Middle frontal gyrus (tissue), 1 donor: ENCODE measurements at regions not wholly inside any gene's neighbourhood (a gene's known extent, or its start where the extent isn't known, plus 50 kb on each side); places are given as distances from the start of the nearest gene placed in this dataset.
"Not testable (repeated sequence)": the region's sequence is repeated elsewhere in the genome, so short reads cannot be mapped to it uniquely, and the experiment has no call there.

Experiments
- DNase-seq: peaks from one replicate; pipeline ENCODE4 v3.0.0-alpha.2; 2015; ENCODE audit warnings: low spot score; ENCODE audit errors: extremely low spot score

GRCh38 chr12:92404259-92404894, 258.7 kb upstream of the BTG1 start:
- no peak for DNase-seq

GRCh38 chr12:92403210-92404175, 257.8 kb upstream of the BTG1 start:
- no peak for DNase-seq

- DNase-seq = no peak
Observed at GRCh38 chr12:92402415-92402814, 256.8 kb upstream of the BTG1 start.

DNA sequence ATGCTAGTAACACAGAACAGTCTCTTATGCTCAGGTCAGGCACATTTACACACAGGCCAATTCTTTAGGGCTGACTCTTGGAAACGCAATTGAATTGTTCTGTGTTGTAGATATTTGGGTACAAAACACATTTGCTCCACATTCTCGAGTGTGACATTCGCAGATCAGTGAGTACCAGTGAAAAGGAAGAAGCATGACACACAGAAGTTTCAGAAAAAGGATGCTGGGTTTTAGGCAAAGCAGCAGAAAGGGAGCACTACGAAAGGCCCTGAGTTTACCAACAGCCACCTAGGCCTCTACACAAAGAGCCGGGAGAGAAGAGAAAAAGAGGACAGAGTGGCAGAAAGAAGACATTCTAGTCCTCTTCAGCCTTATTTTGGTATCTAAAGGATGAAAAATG, 254.4 kb upstream of the BTG1 start:
- DNase-seq = no peak

DNA sequence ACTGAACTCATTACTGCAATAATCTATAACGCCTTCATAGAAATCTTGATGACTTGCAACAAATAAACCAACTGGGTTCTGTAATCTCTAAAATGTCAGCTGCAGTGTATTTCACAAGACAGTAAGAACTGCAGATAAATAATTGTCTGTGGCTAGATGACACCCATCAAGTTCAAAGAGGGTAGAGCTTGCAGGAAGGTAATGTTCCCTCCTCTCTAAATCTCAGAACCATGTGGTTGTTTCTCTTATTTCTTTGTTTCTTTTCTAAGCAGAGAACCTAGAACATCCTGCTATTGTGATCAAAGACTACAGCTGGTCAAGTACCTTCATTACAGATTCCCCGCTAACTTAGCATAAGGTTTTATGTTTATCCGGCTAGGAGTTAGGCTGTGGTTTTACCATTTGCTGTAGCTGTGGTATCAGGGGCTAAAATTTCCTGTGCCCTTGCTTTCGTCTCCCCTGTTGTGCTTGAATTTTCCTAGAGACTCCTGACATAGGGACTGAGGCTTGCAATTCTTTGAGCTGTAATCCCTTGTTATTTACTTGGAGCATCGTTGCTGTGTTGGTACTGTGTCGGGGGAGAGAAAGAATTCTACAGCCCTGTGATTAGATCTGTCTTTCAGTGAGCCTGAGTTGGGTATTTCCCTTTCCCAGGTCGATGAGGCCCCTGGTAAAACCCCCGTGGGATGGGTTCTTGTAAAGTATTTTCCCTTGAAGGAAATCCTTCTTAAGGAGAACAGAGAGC, 253.1 kb upstream of the BTG1 start:
- DNase-seq = no peak

DNA sequence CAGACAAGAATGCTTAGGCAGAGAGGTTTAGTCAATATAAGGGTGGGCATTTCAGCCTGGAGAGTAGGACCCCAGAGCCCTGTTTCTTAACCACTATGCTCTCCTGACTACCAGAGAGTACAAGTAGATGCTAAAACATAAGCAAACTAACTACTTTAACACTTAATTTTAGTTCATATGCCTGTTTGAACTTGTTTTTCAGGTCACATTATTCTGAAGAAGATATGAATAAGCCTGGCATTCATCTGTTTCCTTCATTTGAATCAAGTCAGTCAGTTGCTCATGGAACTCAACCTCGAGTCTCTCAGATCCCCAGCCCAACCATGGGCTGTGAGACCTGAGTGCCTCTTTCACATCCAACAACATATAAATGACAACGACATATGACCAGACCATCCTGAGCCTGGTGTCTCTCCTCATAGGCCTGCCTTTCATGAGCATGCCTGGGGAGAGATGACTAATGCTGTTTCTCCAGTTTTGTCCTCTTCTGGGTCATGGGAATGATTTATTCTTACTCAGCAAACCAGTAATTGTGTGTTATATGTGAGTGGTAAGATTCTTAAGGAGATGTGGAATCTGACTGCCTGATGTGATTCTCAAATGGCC, 251.1 kb upstream of the BTG1 start:
- DNase-seq = no peak

DNA sequence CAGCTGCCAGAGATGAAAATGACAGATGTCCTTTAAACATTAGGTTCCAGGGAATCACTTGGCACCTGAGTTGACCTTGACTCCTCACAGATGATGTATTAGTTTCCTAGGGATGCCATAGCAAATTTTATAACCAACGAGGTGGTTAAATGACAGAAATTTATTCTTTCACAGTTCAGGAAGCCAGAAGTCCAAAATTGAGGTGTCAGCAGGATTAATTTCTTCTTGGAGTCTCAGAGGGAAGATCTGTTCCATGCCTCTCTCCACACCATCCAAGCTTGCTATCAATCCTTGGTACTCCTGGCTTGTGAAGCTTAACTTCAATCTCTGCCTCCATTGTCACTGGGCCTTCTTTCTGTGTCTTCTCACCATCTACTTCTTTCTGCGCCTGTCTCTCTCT, 249.7 kb upstream of the BTG1 start:
- no peak for DNase-seq

DNA sequence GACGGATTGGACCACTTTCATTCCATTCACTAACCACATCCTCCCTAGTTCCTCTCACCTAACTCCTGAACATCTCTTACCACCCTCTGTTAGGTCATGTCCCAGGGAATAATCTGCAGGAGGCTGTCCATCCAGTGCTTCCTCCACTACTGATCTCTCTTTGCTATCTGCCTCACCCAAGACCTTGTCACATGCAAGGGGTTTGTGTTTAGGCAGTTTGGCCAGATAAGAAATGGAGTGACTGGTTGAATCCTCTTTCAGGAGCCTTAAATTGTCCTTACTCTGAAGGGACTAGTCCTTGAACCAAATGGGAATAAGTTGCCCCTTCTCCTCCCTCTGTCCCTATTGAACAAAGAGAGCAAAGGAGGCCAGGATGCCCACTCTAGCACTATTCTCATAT, 249.2 kb upstream of the BTG1 start:
- DNase-seq = no peak

DNA sequence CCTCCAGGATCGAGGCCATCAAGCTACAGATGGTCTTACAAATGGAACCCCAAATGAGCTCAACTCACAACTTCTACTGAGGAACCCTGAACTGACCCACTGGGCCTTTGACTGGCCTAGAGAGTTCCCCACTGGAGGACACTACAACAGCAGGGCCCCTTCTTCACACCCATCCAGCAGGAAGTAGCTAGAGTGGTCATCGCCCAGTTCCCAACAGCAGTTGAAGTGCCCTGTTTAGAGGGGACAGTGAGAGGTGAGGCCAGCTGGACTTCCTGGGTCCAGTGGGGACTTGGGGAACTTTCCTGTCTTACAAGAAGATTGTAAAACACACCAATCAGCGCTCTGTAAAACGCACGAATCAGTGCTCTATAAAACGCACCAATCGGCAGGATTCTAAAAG, 247.9 kb upstream of the BTG1 start:
- DNase-seq = no peak

DNA sequence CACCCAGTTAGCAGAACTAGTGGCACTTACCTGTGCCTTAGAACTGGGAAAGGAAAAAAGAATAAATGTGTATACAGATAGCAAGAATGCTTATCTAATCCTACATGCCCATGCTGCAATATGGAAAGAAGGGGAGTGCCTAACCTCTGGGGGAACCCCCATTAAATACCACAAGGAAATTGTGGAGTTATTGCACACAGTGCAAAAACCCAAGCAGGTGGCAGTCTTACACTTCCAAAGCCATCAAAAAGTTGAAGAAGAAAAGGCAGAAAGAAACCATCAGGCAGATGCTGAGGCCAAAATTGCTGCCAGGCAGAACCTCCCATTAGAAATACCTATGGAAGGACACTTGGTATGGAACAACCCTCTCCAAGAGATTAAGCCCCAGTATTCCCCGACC, 246.1 kb upstream of the BTG1 start:
- not testable (repeated sequence) for DNase-seq

DNA sequence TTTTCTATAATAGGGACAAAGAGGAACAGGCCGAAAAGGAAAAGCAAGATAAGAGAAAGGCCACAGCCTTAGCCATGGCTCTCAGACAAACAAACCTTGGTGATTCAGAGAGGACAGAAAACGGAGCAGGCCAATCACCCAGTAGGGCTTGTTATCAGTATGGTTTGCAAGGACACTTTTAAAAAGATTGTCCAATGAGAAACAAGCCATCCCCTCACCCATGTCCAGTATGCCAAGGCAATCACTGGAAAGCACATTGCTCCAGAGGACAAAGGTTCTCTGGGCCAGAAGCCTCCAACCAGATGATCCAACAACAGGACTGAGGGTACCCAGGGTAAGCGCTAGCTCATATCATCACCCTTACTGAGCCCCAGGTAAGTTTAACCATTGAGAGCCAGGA, 243.8 kb upstream of the BTG1 start:
- DNase-seq = no peak

DNA sequence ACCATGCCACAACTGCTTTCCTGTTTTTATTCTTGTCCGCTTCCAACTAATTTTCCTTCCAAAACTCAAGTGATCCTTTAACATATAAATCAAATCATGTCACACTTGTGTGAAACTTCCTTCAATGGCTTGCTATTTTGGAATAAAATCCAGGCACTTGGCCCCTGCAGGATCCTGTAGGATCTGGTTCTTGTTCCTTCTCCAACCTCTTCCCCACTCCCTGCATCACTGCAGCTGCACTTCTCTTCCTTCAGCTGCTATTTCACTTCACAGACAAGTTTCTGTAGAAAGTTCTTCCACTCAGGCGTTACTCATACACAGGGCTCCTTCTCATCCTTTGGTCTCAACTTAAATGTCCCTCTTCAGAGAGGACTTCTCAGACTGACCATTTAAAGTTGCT, 239.7 kb upstream of the BTG1 start:
- no peak for DNase-seq

DNA sequence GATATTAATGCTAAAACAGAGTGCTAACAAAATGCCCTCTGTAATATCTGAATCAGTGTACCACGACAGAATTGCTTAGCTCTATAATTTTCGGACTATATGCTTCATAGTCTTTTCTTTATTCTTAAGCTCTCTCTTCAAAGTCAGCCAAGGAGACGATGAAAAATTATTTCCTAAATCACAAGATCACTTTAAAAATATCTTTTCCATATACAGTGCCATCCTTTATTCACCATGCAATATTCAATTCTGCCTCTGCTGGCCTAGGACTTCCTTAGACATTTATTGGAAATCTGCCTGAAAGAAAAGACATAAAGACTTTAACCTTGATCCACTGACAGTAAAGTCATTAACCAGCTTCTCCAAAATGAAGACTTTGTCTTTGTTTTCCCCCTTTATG, 238.9 kb upstream of the BTG1 start:
- no peak for DNase-seq

GRCh38 chr12:92382383-92382878, 236.8 kb upstream of the BTG1 start:
- DNase-seq = no peak

GRCh38 chr12:92381856-92382255, 236.2 kb upstream of the BTG1 start:
- DNase-seq = no peak

GRCh38 chr12:92378682-92379479, 233.2 kb upstream of the BTG1 start:
- no peak for DNase-seq

DNA sequence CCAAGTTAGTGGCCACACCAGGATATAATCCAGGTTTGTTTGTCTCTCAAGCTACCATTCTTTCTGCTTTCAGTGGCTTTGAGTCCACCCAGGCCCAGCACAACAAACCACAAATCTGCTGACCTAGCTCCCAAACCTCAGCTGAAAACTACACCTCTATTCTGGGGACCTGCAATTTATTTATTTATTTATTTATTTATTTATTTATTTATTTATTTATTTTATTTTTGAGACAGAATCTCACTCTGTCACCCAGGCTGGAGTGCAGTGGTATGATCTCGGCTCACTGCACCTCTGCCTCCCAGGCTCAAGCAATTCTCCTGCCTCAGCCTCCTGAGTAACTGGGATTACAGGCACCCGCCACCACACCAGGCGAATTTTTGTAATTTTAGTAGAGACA, 229.9 kb upstream of the BTG1 start:
- not testable (repeated sequence) for DNase-seq

DNA sequence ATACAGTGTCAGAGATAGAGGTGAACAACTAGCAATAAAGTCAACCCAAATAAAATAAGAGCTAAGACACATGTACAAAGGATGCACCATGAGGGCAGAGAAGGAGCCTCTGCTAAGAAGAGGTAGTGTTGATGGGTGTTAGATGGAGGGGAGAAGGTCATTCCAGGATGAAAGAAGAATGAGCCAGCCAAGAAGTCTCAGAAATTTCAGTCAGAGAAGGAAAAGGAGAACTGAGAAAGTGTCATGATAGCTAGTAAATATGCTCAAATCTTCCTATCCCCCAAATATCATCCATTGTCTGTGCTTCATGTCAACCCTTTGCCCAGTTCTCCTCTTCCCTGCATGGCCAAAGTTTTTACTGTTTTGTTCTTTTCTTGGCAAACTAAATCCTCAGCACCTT, 225.2 kb upstream of the BTG1 start:
- DNase-seq = no peak

DNA sequence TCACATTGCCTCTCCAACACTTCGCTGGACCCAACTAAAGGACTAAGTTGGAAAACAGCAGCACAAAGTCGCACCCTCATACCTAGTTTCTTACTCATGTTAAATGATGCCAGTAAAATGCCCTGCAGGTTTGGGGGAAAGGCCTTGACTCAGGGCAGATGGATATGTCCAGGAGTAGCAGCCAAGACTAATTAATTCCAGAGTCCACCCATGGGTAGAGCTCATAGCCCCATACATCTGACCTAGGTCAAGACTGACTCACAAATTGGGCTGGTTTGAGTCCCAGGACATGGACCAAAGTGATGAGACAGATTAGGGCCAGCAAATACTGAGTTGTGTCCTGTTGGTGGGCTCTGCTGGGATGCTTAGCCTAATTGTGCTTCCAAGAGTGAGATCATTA, 224.0 kb upstream of the BTG1 start:
- no peak for DNase-seq

DNA sequence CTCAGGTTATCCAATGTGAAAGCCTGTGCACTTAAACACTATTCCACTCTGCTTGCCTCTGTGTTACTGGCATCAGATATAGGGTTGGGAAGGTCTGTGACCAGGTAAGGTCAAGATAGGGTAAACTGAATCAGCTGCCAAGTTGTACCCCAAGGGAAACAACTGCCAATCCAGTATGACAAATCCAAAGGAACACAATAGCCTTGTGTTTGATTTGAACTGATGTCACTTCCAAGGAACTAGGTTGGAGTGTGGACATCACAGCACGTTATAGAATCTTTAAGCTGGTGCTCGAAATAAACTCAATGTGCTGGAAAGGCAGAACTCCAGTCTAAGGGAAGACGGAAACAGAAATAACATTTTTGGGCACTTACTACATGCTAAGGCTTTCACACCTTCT, 223.4 kb upstream of the BTG1 start:
- DNase-seq = no peak

DNA sequence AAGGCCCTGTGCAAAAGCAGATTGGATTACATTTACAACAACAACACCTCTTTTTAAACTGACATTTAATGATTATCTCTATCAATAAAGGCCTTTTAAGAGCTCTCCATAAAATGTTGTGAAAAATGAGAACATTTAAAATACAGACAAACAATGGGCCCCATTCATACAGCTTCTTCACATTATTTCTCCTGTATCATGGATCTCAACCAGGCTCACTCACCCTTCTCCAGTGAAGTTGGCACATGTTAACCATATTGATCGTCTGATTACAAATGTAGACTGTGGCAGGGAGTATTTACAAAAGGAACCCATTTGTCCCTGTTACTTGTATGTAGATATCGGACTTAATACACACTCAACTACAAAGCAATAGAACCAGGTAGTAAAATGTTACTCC, 220.2 kb upstream of the BTG1 start:
- no peak for DNase-seq
